Activated T-cell treated with anti-CD3 and anti-CD28 coated beads, Interleukin-2, amount 50 U/mL, for 24 hours (primary cell): ENCODE measurements at regions not wholly inside any gene's neighbourhood (a gene's known extent, or its start where the extent isn't known, plus 50 kb on each side); places are given as distances from the start of the nearest gene placed in this dataset.

Experiments used
- DNase-seq: peaks from one replicate; pipeline ENCODE4 v3.0.0-alpha.2; 2020
- H3K27ac Mint-ChIP-seq: 2 replicates; pipeline ENCODE4 v1.8.0; 2020; ENCODE audit warnings: mild to moderate bottlenecking, mixed read lengths
- H3K27me3 Mint-ChIP-seq: 2 replicates; pipeline ENCODE4 v1.8.0; 2020; ENCODE audit warnings: mixed read lengths
- H3K36me3 Mint-ChIP-seq: 2 replicates; pipeline ENCODE4 v1.8.0; 2020; ENCODE audit warnings: low read depth, mixed read lengths
- H3K4me1 Mint-ChIP-seq: 2 replicates; pipeline ENCODE4 v1.8.0; 2020; ENCODE audit warnings: low read depth, mixed read lengths
- H3K4me3 Mint-ChIP-seq: 2 replicates; pipeline ENCODE4 v1.8.0; 2020; ENCODE audit warnings: mild to moderate bottlenecking, moderate library complexity, mixed read lengths
- H3K9me3 Mint-ChIP-seq: 2 replicates; pipeline ENCODE4 v1.8.0; 2020; ENCODE audit warnings: mixed read lengths

DNA sequence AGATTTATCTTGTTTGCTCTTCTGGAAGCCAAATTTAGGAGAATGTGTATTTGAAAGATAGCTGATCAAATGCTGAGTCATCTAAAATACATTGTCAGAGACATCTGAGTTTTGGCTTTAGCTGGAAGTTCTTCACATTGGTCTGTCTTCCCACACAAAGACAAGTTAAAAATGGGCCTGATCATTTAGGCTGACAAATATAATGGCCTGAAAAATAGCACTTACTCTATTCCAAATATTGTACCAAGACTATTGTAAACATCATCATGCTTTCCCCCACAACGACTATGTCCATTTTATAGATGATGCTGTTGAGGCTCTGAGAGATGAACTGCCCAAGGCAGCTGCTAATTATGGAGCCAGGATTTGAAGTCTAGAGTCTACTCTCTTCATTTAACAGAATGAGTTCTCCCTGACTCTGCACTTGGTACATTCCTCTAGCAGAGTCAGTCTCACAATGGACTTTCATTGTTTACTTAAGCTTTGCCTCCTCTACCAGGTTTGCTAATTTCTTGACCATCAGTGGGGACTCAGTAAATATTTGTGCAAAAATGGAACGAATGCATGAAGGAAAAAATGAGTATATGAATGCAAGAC, 619.4 kb upstream of the KLF4 start:
- DNase-seq, result no peak
- Mint-ChIP-seq H3K27me3 (no peaks in the 10 kb centered on the region), H3K4me1 (no peaks in the 10 kb centered on the region), H3K36me3 (no peaks in the 10 kb centered on the region), H3K27ac (no peak overlapping the region), H3K9me3 (peaks cover 3% of the 10 kb centered on the region), H3K4me3 (no peak overlapping the region)

- Mint-ChIP-seq H3K27me3 (no peaks in the 10 kb centered on the region), H3K4me1 (no peaks in the 10 kb centered on the region)
These were observed 618.8 kb upstream of the KLF4 start for GRCh38 chr9:108108280-108108851.

GRCh38 chr9:108105885-108106284, 616.3 kb upstream of the KLF4 start:
- no peaks in the 10 kb centered on the region for H3K36me3 Mint-ChIP-seq

More at GRCh38 chr9:108108280-108108851, 618.8 kb upstream of the KLF4 start:
- Mint-ChIP-seq H3K27ac (no peak overlapping the region), H3K9me3 (peaks cover 3% of the 10 kb centered on the region), H3K4me3 (no peak overlapping the region), H3K36me3 (no peaks in the 10 kb centered on the region)
- no peak for DNase-seq

GRCh38 chr9:108104991-108105390, 615.4 kb upstream of the KLF4 start:
- no peaks in the 10 kb centered on the region for H3K27me3 Mint-ChIP-seq
- no peaks in the 10 kb centered on the region for H3K36me3 Mint-ChIP-seq
- H3K27ac Mint-ChIP-seq, result no peak overlapping the region
- H3K9me3 Mint-ChIP-seq, result peaks cover 7% of the 10 kb centered on the region
- no peak for DNase-seq
- no peaks in the 10 kb centered on the region for H3K4me1 Mint-ChIP-seq
- no peak overlapping the region for H3K4me3 Mint-ChIP-seq

More at GRCh38 chr9:108105885-108106284, 616.3 kb upstream of the KLF4 start:
- no peaks in the 10 kb centered on the region for H3K27me3 Mint-ChIP-seq
- no peak overlapping the region for H3K27ac Mint-ChIP-seq
- no peaks in the 10 kb centered on the region for H3K4me1 Mint-ChIP-seq
- DNase-seq, result no peak
- H3K9me3 Mint-ChIP-seq, result peaks cover 1% of the 10 kb centered on the region
- H3K4me3 Mint-ChIP-seq, result no peak overlapping the region

DNA sequence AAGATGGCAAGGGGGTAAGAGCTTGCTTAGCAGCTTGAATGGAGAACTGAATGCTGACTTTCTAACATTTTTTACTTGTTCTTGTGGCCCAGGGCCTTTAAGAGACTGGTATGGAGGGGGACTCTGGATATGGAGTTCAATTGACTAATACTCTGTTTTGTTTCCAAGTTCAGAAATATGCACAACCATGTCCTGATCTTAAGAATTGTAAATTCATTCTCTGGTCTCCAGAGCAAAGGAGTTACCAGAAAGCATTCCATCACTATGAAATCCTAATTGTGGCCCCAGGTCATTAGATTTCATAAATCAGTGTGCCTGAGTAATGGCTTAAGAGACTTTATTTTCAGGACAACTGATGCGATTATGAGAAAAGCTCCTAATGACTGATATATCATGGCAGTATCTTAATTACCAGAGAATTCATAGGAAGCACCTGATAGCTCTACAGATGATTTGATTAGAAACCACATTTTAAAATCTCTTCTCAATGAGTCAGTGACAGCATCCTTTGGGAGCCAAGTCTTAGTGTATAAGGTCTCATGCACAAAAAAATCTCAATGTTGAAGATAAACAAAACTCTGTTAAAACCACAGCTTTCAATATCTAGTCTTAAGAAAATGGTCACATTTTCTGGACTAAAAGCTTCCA, 613.6 kb upstream of the KLF4 start:
- Mint-ChIP-seq H3K36me3 (no peaks in the 10 kb centered on the region), H3K27me3 (no peaks in the 10 kb centered on the region), H3K9me3 (peaks cover 7% of the 10 kb centered on the region), H3K27ac (no peak overlapping the region), H3K4me3 (no peak overlapping the region), H3K4me1 (no peaks in the 10 kb centered on the region)
- no peak for DNase-seq

GRCh38 chr9:108101410-108101809, 611.8 kb upstream of the KLF4 start:
- Mint-ChIP-seq H3K27me3 (no peaks in the 10 kb centered on the region), H3K4me1 (no peaks in the 10 kb centered on the region), H3K4me3 (no peak overlapping the region), H3K36me3 (no peaks in the 10 kb centered on the region), H3K9me3 (peaks cover 7% of the 10 kb centered on the region), H3K27ac (no peak overlapping the region)
- DNase-seq, result no peak

GRCh38 chr9:108100571-108100970, 611.0 kb upstream of the KLF4 start:
- H3K27me3 Mint-ChIP-seq, result no peaks in the 10 kb centered on the region
- H3K27ac Mint-ChIP-seq, result no peak overlapping the region
- H3K4me1 Mint-ChIP-seq, result no peaks in the 10 kb centered on the region
- H3K4me3 Mint-ChIP-seq, result no peak overlapping the region
- H3K9me3 Mint-ChIP-seq, result peaks cover 7% of the 10 kb centered on the region
- no peaks in the 10 kb centered on the region for H3K36me3 Mint-ChIP-seq
- no peak for DNase-seq

DNA sequence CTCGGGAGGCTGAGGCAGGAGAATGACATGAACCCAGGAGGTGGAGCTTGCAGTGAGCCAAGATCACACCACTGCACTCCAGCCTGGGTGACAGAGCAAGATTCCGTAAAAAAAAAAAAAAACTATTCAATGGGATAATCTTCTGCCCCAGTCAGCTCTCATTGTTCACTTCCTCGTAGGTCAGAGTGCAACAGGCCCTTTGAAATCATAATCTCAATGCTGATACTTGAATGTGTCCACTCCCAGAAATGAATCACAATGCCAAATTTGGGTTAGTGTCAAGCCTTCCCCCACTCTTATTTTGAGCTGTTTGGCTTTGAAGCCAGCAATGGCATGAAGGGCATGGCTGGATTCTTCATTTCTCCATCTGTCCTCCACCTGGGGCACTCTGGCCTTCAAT, 610.3 kb upstream of the KLF4 start:
- DNase-seq, result no peak
- Mint-ChIP-seq H3K9me3 (peaks cover 7% of the 10 kb centered on the region), H3K4me1 (no peaks in the 10 kb centered on the region), H3K4me3 (no peak overlapping the region), H3K27me3 (no peaks in the 10 kb centered on the region), H3K27ac (no peak overlapping the region), H3K36me3 (no peaks in the 10 kb centered on the region)

- Mint-ChIP-seq H3K27ac (no peak overlapping the region), H3K9me3 (peaks cover 8% of the 10 kb centered on the region), H3K27me3 (no peaks in the 10 kb centered on the region), H3K4me3 (no peak overlapping the region), H3K4me1 (no peaks in the 10 kb centered on the region), H3K36me3 (no peaks in the 10 kb centered on the region)
- no peak for DNase-seq
These were observed 605.9 kb upstream of the KLF4 start for GRCh38 chr9:108095496-108095895.

DNA sequence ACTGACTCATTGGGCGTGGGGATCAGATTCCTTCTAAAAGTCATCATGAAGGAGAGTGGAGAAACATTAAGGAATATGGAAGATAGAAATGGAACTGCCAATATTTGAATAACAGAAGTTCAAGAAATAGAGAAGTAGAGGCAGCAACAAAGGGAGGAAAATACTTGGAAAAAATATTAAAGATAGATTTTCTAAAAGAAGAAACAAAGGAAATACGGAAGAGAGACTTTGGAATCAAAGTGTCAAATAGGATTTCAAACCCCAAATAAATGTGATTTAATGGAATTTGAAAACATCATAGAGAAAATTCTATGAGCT, 605.1 kb upstream of the KLF4 start:
- no peaks in the 10 kb centered on the region for H3K27me3 Mint-ChIP-seq
- no peaks in the 10 kb centered on the region for H3K4me1 Mint-ChIP-seq
- peaks cover 6% of the 10 kb centered on the region for H3K9me3 Mint-ChIP-seq
- no peak for DNase-seq
- H3K36me3 Mint-ChIP-seq, result no peaks in the 10 kb centered on the region
- H3K4me3 Mint-ChIP-seq, result no peak overlapping the region
- H3K27ac Mint-ChIP-seq, result no peak overlapping the region

- DNase-seq, result no peak
- Mint-ChIP-seq H3K27ac (no peak overlapping the region), H3K4me1 (no peaks in the 10 kb centered on the region), H3K36me3 (no peaks in the 10 kb centered on the region), H3K27me3 (no peaks in the 10 kb centered on the region), H3K9me3 (peaks cover 6% of the 10 kb centered on the region), H3K4me3 (no peak overlapping the region)
These were observed 604.5 kb upstream of the KLF4 start for GRCh38 chr9:108093773-108094675.

DNA sequence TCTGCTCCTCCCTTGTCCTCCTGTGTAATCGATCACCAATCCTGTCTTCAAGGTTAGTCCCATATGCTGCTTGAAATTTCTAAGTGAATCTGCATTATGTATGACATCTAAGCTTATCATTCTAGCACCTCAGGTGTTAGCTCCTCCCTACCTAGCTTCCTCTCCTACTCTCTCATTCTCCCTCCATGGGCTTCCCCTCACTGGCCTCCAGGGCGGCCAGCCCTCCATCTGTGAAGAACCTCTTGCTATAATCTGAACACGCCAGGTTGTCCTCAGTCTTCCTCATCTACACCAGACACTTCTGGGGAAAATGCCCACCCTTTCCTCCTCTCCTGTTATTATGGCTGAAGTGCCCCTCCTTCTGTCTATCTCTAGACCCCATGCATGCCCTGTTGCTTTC, 599.3 kb upstream of the KLF4 start:
- Mint-ChIP-seq H3K4me3 (no peak overlapping the region), H3K9me3 (peaks cover 9% of the 10 kb centered on the region), H3K27ac (no peak overlapping the region), H3K27me3 (no peaks in the 10 kb centered on the region), H3K36me3 (no peaks in the 10 kb centered on the region), H3K4me1 (no peaks in the 10 kb centered on the region)
- DNase-seq, result no peak

- Mint-ChIP-seq H3K4me1 (no peaks in the 10 kb centered on the region), H3K4me3 (no peak overlapping the region), H3K27me3 (no peaks in the 10 kb centered on the region), H3K36me3 (no peaks in the 10 kb centered on the region), H3K9me3 (peaks cover 15% of the 10 kb centered on the region), H3K27ac (no peak overlapping the region)
- no peak for DNase-seq
These were observed 598.2 kb upstream of the KLF4 start for GRCh38 chr9:108087781-108088180.

- no peak for DNase-seq
- Mint-ChIP-seq H3K27ac (no peak overlapping the region), H3K36me3 (no peaks in the 10 kb centered on the region), H3K4me3 (no peak overlapping the region), H3K27me3 (no peaks in the 10 kb centered on the region), H3K4me1 (no peaks in the 10 kb centered on the region), H3K9me3 (peaks cover 11% of the 10 kb centered on the region)
These were observed 597.1 kb upstream of the KLF4 start for GRCh38 chr9:108086624-108087023.

DNA sequence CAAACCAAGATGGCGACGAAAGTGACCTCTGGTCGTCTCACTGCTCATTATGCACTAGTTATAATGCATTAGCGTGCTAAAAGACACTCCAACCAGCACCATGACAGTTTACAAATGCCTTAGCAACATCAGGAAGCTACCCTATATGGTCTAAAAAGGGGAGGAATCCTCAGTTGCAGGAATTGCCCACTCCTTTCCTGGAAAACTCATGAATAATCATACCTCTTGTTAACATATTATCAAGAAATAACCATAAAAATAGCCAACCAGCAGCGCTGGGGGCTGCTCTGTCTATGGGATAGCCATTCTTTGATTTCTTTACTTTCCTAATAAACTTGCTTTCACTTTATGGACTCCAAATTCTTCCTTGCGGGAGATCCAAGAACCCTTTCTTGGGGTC, 595.7 kb upstream of the KLF4 start:
- H3K36me3 Mint-ChIP-seq, result no peaks in the 10 kb centered on the region
- no peak overlapping the region for H3K4me3 Mint-ChIP-seq
- H3K27me3 Mint-ChIP-seq, result no peaks in the 10 kb centered on the region
- no peak overlapping the region for H3K27ac Mint-ChIP-seq
- H3K9me3 Mint-ChIP-seq, result peaks cover 12% of the 10 kb centered on the region
- H3K4me1 Mint-ChIP-seq, result no peaks in the 10 kb centered on the region
- DNase-seq, result no peak
